Inferior parietal cortex (tissue), 1 donor: ENCODE measurements at regions not wholly inside any gene's neighbourhood (a gene's known extent, or its start where the extent isn't known, plus 50 kb on each side); places are given as distances from the start of the nearest gene placed in this dataset.

Experiments used
- DNase-seq: peaks from one replicate; pipeline ENCODE4 v3.0.0-alpha.2; 2016; ENCODE audit errors: extremely low spot score

- no peak for DNase-seq
Measured at GRCh38 chr17:63335831-63336230, 110.3 kb downstream of the CYB561 start.

GRCh38 chr17:63337579-63337978, 108.5 kb downstream of the CYB561 start:
- no peak for DNase-seq

GRCh38 chr17:63338272-63338671, 107.8 kb downstream of the CYB561 start:
- no peak for DNase-seq

- no peak for DNase-seq
Measured at GRCh38 chr17:63341276-63341675, 104.8 kb downstream of the CYB561 start.

- DNase-seq: no peak
Measured at GRCh38 chr17:63344383-63344782, 101.7 kb downstream of the CYB561 start.

GRCh38 chr17:63345611-63346010, 100.5 kb downstream of the CYB561 start:
- no peak for DNase-seq

GRCh38 chr17:63347475-63347874, 98.6 kb downstream of the CYB561 start:
- DNase-seq: no peak

- DNase-seq: no peak
Measured at GRCh38 chr17:63349478-63350000, 96.6 kb downstream of the CYB561 start.

- DNase-seq: no peak
Measured at GRCh38 chr17:63350364-63350763, 95.7 kb downstream of the CYB561 start.

- DNase-seq: no peak
Measured at GRCh38 chr17:63354256-63354655, 91.8 kb downstream of the CYB561 start.

- no peak for DNase-seq
Measured at GRCh38 chr17:63356337-63356757, 89.8 kb downstream of the CYB561 start.

- no peak for DNase-seq
Measured at GRCh38 chr17:63358111-63358839, 87.8 kb downstream of the CYB561 start.

GRCh38 chr17:63358956-63359355, 87.2 kb downstream of the CYB561 start:
- no peak for DNase-seq

- no peak for DNase-seq
Measured at GRCh38 chr17:63361182-63361581, 84.9 kb downstream of the CYB561 start.

GRCh38 chr17:63362115-63362514, 84.0 kb downstream of the CYB561 start:
- no peak for DNase-seq

GRCh38 chr17:63364387-63364786, 81.7 kb downstream of the CYB561 start:
- no peak for DNase-seq

GRCh38 chr17:63364944-63365343, 81.2 kb downstream of the CYB561 start:
- no peak for DNase-seq

- no peak for DNase-seq
Measured at GRCh38 chr17:63365366-63366240, 80.5 kb downstream of the CYB561 start.

GRCh38 chr17:63366241-63366566, 79.9 kb downstream of the CYB561 start:
- no peak for DNase-seq

GRCh38 chr17:63369233-63369632, 76.9 kb downstream of the CYB561 start:
- DNase-seq: no peak

- DNase-seq: no peak
Measured at GRCh38 chr17:63370696-63371095, 75.4 kb downstream of the CYB561 start.

GRCh38 chr17:63376949-63377348, 69.2 kb downstream of the CYB561 start:
- no peak for DNase-seq
